ENCODE measurements at regions not wholly inside any gene's neighbourhood (a gene's known extent, or its start where the extent isn't known, plus 50 kb on each side); places are given as distances from the start of the nearest gene placed in this dataset.

DNA sequence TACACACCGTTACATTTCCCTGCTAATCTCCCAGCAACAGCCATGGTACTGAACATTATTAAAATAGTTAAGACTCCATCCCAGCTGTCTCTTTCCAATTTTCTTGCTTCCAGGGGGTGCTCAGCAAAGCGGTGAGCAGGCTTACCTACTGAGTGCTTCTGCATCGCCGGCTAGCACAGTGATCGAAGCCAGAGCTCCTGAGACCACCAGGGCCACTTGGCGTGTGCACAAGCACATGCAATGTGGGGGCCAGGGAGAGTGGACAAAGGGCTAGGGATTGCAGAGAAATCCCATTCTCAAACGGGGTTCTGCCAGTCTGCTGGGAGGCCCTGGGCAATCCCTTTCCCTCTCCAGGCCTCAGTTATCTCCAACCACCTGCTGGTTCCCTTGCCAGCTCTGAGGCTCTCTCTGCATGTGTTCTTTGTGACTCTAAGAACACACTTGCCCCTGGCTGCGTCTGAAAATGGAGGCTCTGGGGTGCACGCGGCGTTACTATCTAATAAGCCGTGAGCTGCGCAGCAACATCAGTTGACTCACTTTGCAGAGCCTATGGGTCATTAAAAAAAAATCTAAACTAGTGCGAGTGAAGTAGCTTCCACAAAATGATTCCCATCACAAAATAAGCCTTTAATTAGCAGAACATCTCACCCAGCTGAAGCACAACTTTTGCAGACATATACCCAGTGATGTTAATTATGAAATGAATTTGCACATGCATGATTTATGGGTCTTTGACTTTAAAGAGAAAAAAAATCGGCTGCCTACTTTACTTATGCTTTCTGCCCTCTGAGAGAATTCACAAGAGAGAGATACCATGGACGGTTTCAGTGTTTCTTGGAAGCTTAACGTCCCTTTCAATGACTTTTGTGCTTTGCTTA, 271.5 kb downstream of the TLE3 start:
- TF ChIP-seq POLR2A (IDR thresholded peaks at IDR 0.05) (no peak), POLR2AphosphoS5 (IDR thresholded peaks at IDR 0.05) (no peak), EP300 (IDR thresholded peaks at IDR 0.05) (no peak)
- TF ChIP-seq, protein P1, sequence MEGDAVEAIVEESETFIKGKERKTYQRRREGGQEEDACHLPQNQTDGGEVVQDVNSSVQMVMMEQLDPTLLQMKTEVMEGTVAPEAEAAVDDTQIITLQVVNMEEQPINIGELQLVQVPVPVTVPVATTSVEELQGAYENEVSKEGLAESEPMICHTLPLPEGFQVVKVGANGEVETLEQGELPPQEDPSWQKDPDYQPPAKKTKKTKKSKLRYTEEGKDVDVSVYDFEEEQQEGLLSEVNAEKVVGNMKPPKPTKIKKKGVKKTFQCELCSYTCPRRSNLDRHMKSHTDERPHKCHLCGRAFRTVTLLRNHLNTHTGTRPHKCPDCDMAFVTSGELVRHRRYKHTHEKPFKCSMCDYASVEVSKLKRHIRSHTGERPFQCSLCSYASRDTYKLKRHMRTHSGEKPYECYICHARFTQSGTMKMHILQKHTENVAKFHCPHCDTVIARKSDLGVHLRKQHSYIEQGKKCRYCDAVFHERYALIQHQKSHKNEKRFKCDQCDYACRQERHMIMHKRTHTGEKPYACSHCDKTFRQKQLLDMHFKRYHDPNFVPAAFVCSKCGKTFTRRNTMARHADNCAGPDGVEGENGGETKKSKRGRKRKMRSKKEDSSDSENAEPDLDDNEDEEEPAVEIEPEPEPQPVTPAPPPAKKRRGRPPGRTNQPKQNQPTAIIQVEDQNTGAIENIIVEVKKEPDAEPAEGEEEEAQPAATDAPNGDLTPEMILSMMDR (IDR thresholded peaks at IDR 0.05): no peak

All from sigmoid colon (tissue), 4 donors.